Activated naive CD4-positive, alpha-beta T cell treated with anti-CD3 and anti-CD28 coated beads for 36 hours (primary cell): ENCODE measurements at regions not wholly inside any gene's neighbourhood (a gene's known extent, or its start where the extent isn't known, plus 50 kb on each side); places are given as distances from the start of the nearest gene placed in this dataset.
"Not testable (repeated sequence)": the region's sequence is repeated elsewhere in the genome, so short reads cannot be mapped to it uniquely, and the experiment has no call there.

Experiments used
- CTCF ChIA-PET: fragments of 350-600 bp; sonication (Branson Sonifier 250); formaldehyde crosslinking; loops from one replicate; lab custom pipeline; 2021; ENCODE audit warnings: antibody characterized with exemption; lab: Charles Lee
- DNase-seq: peaks from one replicate; pipeline ENCODE4 v3.0.0-alpha.2; 2020
- H3K27ac Mint-ChIP-seq: one replicate; pipeline ENCODE4 v1.8.0; 2021; ENCODE audit warnings: mild to moderate bottlenecking, mixed read lengths
- H3K27me3 Mint-ChIP-seq: one replicate; pipeline ENCODE4 v1.8.0; 2021; ENCODE audit warnings: low read depth, mixed read lengths
- H3K36me3 Mint-ChIP-seq: one replicate; pipeline ENCODE4 v1.8.0; 2021; ENCODE audit warnings: low read depth, mixed read lengths
- H3K4me1 Mint-ChIP-seq: one replicate; pipeline ENCODE4 v1.8.0; 2021; ENCODE audit warnings: low read depth, mixed read lengths
- H3K4me3 Mint-ChIP-seq: one replicate; pipeline ENCODE4 v1.8.0; 2021; ENCODE audit warnings: mild to moderate bottlenecking, moderate library complexity, mixed read lengths
- H3K9me3 Mint-ChIP-seq: one replicate; pipeline ENCODE4 v1.8.0; 2021; ENCODE audit warnings: mixed read lengths
- intact Hi-C: fragments of 100-400 bp; cut with micrococcal nuclease; formaldehyde crosslinking; loops from one replicate; pipeline ENCODE4 v1.15.1; 2023

GRCh38 chr10:91073286-91073979, 147.0 kb upstream of the PCGF5 start:
- no peaks in the 10 kb centered on the region for H3K36me3 Mint-ChIP-seq
- no peaks in the 10 kb centered on the region for H3K4me1 Mint-ChIP-seq
- intact Hi-C loops = no loop called here
- no peak overlapping the region for H3K4me3 Mint-ChIP-seq
- CTCF ChIA-PET = no interaction called here
- H3K27me3 Mint-ChIP-seq = peaks cover 3% of the 10 kb centered on the region
- no peak for DNase-seq
- H3K27ac Mint-ChIP-seq = no peak overlapping the region
- H3K9me3 Mint-ChIP-seq = no peaks in the 10 kb centered on the region

- H3K4me1 Mint-ChIP-seq = no peaks in the 10 kb centered on the region
- no peak overlapping the region for H3K4me3 Mint-ChIP-seq
- no peak overlapping the region for H3K27ac Mint-ChIP-seq
- peaks cover 9% of the 10 kb centered on the region for H3K27me3 Mint-ChIP-seq
- H3K36me3 Mint-ChIP-seq = no peaks in the 10 kb centered on the region
- no peak for DNase-seq
- intact Hi-C loops = no loop called here
- CTCF ChIA-PET = interaction anchor here (1.3 to 1.5 kb wide), 2 partner anchors 14 to 165 kb away, joined by 3 read pairs; no protein-coding TSS in a partner anchor
- no peaks in the 10 kb centered on the region for H3K9me3 Mint-ChIP-seq
These were observed 143.4 kb upstream of the PCGF5 start for GRCh38 chr10:91076991-91077548.

- no peak overlapping the region for H3K4me3 Mint-ChIP-seq
- H3K9me3 Mint-ChIP-seq = no peaks in the 10 kb centered on the region
- no peaks in the 10 kb centered on the region for H3K4me1 Mint-ChIP-seq
- DNase-seq = no peak
- peaks cover 8% of the 10 kb centered on the region for H3K27me3 Mint-ChIP-seq
- CTCF ChIA-PET = no interaction called here
- no peaks in the 10 kb centered on the region for H3K36me3 Mint-ChIP-seq
- intact Hi-C loops = no loop called here
- H3K27ac Mint-ChIP-seq = no peak overlapping the region
These were observed 142.9 kb upstream of the PCGF5 start for GRCh38 chr10:91077549-91078071.

GRCh38 chr10:91080776-91081175, 139.7 kb upstream of the PCGF5 start:
- intact Hi-C loops = no loop called here
- DNase-seq = no peak
- no peak overlapping the region for H3K27ac Mint-ChIP-seq

GRCh38 chr10:91082447-91082846, 138.0 kb upstream of the PCGF5 start:
- Mint-ChIP-seq H3K4me3 (no peak overlapping the region), H3K4me1 (no peaks in the 10 kb centered on the region), H3K36me3 (no peaks in the 10 kb centered on the region), H3K27me3 (peaks cover 8% of the 10 kb centered on the region), H3K9me3 (no peaks in the 10 kb centered on the region), H3K27ac (no peak overlapping the region)
- CTCF ChIA-PET = interaction anchor here (1.2 kb wide), 1 partner anchor 169 kb away, joined by 3 read pairs; no protein-coding TSS in a partner anchor
- DNase-seq = no peak
- intact Hi-C loops = no loop called here

More at GRCh38 chr10:91080776-91081175, 139.7 kb upstream of the PCGF5 start:
- CTCF ChIA-PET = interaction anchor here (0.6 kb wide), 1 partner anchor 16 kb away, joined by 3 read pairs; no protein-coding TSS in a partner anchor
- Mint-ChIP-seq H3K9me3 (no peaks in the 10 kb centered on the region), H3K4me3 (no peak overlapping the region), H3K4me1 (no peaks in the 10 kb centered on the region), H3K27me3 (peaks cover 8% of the 10 kb centered on the region), H3K36me3 (no peaks in the 10 kb centered on the region)

- no peak overlapping the region for H3K27ac Mint-ChIP-seq
- no peaks in the 10 kb centered on the region for H3K36me3 Mint-ChIP-seq
- no peaks in the 10 kb centered on the region for H3K4me1 Mint-ChIP-seq
- no peaks in the 10 kb centered on the region for H3K27me3 Mint-ChIP-seq
- no peak for DNase-seq
- intact Hi-C loops = loop anchor here (1.0 to 2.0 kb wide), 4 partner anchors 82 to 208 kb away; no protein-coding TSS in a partner anchor
- no peak overlapping the region for H3K4me3 Mint-ChIP-seq
- no peaks in the 10 kb centered on the region for H3K9me3 Mint-ChIP-seq
- CTCF ChIA-PET = interaction anchor here (0.6 to 6.6 kb wide), 13 partner anchors 24 to 298 kb away, joined by 3 to 80 read pairs (median 3); no protein-coding TSS in a partner anchor
These were observed 131.9 kb upstream of the PCGF5 start for GRCh38 chr10:91088300-91089140.

- intact Hi-C loops = no loop called here
- H3K36me3 Mint-ChIP-seq = no peaks in the 10 kb centered on the region
These were observed 129.5 kb upstream of the PCGF5 start for GRCh38 chr10:91090761-91091529.

GRCh38 chr10:91091780-91092179, 128.7 kb upstream of the PCGF5 start:
- CTCF ChIA-PET = interaction anchor here (6.6 kb wide), 1 partner anchor 159 kb away, joined by 80 read pairs; no protein-coding TSS in a partner anchor
- no peak overlapping the region for H3K4me3 Mint-ChIP-seq
- no peak overlapping the region for H3K27ac Mint-ChIP-seq
- no peaks in the 10 kb centered on the region for H3K27me3 Mint-ChIP-seq
- peaks cover 3% of the 10 kb centered on the region for H3K9me3 Mint-ChIP-seq
- H3K36me3 Mint-ChIP-seq = no peaks in the 10 kb centered on the region
- intact Hi-C loops = no loop called here
- no peak for DNase-seq
- H3K4me1 Mint-ChIP-seq = no peaks in the 10 kb centered on the region

More at GRCh38 chr10:91090761-91091529, 129.5 kb upstream of the PCGF5 start:
- peaks cover 3% of the 10 kb centered on the region for H3K9me3 Mint-ChIP-seq
- CTCF ChIA-PET = interaction anchor here (0.7 to 6.6 kb wide), 4 partner anchors 25 to 182 kb away, joined by 3 to 80 read pairs (median 10); no protein-coding TSS in a partner anchor
- H3K4me3 Mint-ChIP-seq = no peak overlapping the region
- no peaks in the 10 kb centered on the region for H3K27me3 Mint-ChIP-seq
- no peak for DNase-seq
- H3K4me1 Mint-ChIP-seq = no peaks in the 10 kb centered on the region
- no peak overlapping the region for H3K27ac Mint-ChIP-seq

GRCh38 chr10:91096274-91096673, 124.2 kb upstream of the PCGF5 start:
- Mint-ChIP-seq H3K27ac (no peak overlapping the region), H3K9me3 (peaks cover 11% of the 10 kb centered on the region), H3K4me1 (no peaks in the 10 kb centered on the region), H3K4me3 (no peak overlapping the region), H3K27me3 (no peaks in the 10 kb centered on the region), H3K36me3 (peaks cover 6% of the 10 kb centered on the region)
- CTCF ChIA-PET = interaction anchor here (0.6 kb wide), 1 partner anchor 15 kb away, joined by 3 read pairs; no protein-coding TSS in a partner anchor
- intact Hi-C loops = no loop called here
- no peak for DNase-seq

- Mint-ChIP-seq H3K4me1 (no peaks in the 10 kb centered on the region), H3K27ac (no peak overlapping the region), H3K9me3 (peaks cover 11% of the 10 kb centered on the region), H3K4me3 (no peak overlapping the region), H3K36me3 (peaks cover 6% of the 10 kb centered on the region), H3K27me3 (no peaks in the 10 kb centered on the region)
- CTCF ChIA-PET = interaction anchor here (0.6 kb wide), 1 partner anchor 131 kb away, joined by 4 read pairs; no protein-coding TSS in a partner anchor
- no peak for DNase-seq
- intact Hi-C loops = no loop called here
These were observed 123.2 kb upstream of the PCGF5 start for GRCh38 chr10:91097313-91097712.

GRCh38 chr10:91098021-91098420, 122.4 kb upstream of the PCGF5 start:
- H3K4me1 Mint-ChIP-seq, CTCF ChIA-PET, H3K4me3 Mint-ChIP-seq, H3K36me3 Mint-ChIP-seq, H3K27ac Mint-ChIP-seq, H3K27me3 Mint-ChIP-seq, DNase-seq, intact Hi-C loops: not testable (repeated sequence)
- peaks cover 11% of the 10 kb centered on the region for H3K9me3 Mint-ChIP-seq
